ENCODE measurements at regions not wholly inside any gene's neighbourhood (a gene's known extent, or its start where the extent isn't known, plus 50 kb on each side); places are given as distances from the start of the nearest gene placed in this dataset.

DNA sequence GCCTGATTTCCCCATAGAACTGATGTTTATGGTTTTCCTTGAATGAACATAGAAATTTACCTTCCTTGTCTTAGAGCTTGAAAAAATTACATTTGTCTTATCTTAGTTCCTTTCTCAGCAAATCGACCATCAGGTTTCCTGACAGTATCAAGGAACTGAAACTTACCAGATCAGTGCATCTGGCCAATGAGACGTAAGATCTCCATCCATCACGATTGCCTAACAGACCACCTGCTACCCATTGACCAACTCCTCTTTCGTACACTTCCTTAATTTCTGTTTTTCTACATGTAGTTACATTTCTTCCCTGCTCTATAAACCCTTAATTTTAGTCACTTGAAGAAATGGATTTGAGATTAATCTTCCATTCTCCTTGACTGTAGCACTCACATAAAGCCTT lies 57.4 kb upstream of the TMPRSS15 start:
- DNase-seq (ENCODE audit: low spot score): no peak
- in situ Hi-C loops (cut with HindIII; ENCODE audit: low sequenced_read_pairs): no loop called here

DNA sequence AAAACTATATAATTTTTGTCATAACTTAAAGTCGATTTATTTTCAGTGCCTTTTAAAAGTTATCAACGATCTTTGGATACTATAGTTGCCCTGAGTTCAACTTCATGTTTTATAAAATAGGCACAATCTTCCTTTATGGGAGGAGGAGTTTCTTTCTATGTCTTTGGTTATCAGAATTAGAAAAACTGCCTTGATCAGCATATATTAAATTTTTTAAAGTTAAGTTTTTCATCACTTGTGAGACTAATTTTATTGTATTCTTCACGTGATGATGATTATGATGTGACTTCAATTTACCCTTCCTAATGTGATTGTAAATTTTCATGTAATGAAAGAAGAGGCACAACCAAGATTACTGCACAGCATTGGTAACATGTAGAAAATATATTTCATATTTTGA lies 58.2 kb upstream of the TMPRSS15 start:
- no peak for DNase-seq (ENCODE audit: low spot score)
- in situ Hi-C loops (cut with HindIII; ENCODE audit: low sequenced_read_pairs): no loop called here

DNA sequence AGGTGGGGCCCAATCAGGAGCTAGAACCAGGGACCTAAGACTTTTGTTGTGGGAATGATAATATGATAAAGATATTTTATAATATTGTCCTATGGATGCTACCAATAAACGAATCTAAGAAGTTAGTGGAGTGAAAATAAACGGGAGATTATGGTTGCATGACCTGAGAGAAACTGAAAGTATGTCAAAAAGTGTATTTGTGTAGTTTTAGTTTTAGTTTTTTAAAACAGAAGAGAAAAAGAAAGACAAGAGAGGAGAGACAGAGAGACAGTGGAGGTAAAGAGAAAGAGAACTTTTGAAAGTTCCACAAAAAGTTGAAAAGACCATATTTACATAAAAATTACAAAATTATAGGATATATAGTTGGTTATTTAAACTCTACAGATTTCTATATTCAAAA lies 64.1 kb upstream of the TMPRSS15 start:
- in situ Hi-C loops (cut with HindIII; ENCODE audit: low sequenced_read_pairs): no loop called here
- DNase-seq (ENCODE audit: low spot score): no peak

DNA sequence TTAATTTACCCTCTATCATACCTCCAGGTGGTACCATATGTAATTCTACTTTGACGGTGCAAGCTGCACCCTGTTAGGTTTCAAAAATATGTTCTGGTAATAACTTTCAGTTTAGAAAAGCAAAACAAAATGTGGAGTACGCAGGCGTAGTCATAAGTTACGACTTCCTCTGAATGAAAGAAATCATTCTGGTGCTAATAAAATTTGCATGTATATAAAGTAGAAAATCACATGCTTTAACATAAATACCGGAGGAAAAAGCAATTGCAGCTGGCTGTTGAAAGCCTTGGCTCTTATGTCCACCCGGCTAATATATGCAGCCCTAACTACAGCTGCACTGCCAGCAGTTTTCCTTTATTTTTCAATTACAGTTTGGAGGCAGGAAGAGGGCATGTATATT lies 65.2 kb upstream of the TMPRSS15 start:
- in situ Hi-C loops (cut with HindIII; ENCODE audit: low sequenced_read_pairs): no loop called here
- no peak for DNase-seq (ENCODE audit: low spot score)

DNA sequence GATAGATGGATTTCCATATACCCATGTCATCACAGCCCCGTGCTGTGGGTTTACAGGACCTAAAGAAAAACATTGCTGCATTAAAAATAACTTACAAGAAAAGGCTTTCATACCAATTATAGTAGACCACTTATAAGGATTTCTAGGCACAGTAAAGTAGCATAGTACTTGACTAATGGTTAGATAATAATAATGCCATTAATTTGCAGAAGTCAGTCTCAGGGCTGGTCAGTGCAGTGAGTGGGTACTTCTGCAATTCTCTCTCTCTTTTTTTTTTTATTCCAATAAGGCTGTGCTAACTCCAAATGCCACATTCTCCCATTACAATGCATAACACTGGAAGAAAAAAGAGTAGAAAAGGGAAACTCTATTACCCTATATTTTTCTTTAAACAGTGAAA lies 73.1 kb upstream of the TMPRSS15 start:
- in situ Hi-C loops (cut with HindIII; ENCODE audit: low sequenced_read_pairs): no loop called here
- no peak for DNase-seq (ENCODE audit: low spot score)

DNA sequence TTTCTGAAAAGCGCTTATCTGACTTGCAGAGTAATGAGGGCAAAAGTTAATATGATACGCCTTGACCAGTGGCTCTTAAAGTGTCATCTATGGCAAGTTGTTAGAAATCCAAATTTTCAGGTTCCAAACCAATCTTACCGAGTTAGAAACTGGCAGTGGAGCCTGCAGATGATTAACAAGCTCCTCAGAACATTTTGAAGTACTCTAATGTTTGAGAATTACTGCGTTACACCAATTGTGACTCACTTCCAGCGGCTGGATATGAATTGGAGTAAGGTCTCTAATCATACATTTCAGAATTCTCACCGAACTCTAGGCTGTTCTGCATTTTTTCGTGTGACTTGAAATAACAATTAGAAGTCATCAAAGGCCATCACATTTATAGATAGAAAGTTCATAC lies 73.5 kb upstream of the TMPRSS15 start:
- in situ Hi-C loops (cut with HindIII; ENCODE audit: low sequenced_read_pairs): no loop called here
- no peak for DNase-seq (ENCODE audit: low spot score)

DNA sequence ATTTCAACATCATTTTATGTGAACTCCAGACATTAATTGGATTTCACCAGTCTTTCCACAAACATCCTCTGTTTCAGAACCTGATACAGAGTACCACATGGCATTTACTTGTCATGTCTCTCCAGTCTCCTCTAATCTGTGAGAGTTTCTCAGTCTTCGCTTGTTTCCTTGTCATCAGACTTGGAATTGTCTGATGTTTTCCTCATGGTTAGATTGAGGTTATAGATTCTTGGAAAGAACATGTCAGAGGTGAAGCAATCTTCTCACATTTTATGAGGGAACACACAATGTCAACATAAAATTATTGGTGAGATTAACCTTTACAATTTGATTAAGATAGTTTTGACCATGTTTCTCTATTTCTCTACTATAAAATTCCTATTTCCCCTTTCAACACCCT lies 74.9 kb upstream of the TMPRSS15 start:
- in situ Hi-C loops (cut with HindIII; ENCODE audit: low sequenced_read_pairs): no loop called here
- DNase-seq (ENCODE audit: low spot score): no peak

DNA sequence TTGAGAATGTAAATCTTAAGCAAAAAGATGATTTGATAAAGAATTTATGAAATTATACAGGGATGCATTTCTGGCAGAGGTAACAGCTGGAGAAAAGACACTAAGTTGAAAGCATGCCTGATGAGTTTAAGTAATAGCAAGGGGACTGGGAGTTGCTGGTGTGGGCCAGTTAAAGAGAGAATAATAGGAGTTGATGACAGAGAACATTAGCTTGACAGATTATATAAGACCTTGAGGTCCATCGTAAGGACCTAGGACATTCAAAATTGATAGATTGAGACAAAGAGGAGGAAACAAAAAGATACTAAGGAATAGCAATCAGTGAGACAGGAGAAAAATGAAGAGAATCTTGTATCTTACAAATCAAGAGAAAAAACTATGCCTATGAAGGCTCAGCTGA lies 84.7 kb upstream of the TMPRSS15 start:
- DNase-seq (ENCODE audit: low spot score): no peak
- in situ Hi-C loops (cut with HindIII; ENCODE audit: low sequenced_read_pairs): no loop called here

DNA sequence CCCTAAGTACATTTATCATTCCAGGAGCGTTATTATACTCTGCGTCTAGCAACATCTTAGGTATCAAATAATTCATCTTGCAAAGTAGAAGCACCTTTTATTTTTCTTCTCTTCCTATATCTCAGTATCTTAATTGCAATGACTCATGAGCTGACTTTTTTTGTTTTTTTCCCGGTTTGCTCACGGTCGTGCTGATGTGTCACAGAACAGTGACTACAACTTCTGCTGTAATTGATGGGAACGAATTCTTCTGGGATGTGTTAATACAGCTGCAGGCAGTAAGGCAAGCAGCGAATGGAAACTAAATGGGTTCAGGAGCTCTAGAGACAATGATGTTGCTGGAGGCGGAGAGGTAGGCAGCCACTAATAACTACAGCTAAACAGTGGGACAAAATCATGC lies 89.8 kb upstream of the TMPRSS15 start:
- in situ Hi-C loops (cut with HindIII; ENCODE audit: low sequenced_read_pairs): no loop called here
- no peak for DNase-seq (ENCODE audit: low spot score)

DNA sequence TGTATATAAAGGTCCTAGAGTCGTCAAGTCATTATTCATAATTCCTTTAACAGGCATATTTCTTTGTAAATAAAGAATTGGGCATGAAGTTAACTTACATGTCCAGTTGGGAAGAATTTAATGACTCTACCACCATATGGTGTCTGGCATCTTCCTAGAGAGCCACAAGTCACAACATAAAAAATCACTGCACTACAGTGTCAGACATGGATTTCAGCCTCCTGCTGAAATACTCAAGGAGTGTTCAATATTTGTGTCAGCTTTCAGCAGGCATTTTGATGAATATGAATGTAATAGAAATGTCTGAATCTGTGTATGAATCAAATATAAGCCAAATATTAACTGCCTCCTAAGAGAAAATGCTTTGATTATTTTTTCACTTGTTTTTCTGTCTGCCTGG lies 91.9 kb upstream of the TMPRSS15 start:
- in situ Hi-C loops (cut with HindIII; ENCODE audit: low sequenced_read_pairs): no loop called here
- DNase-seq (ENCODE audit: low spot score): no peak

DNA sequence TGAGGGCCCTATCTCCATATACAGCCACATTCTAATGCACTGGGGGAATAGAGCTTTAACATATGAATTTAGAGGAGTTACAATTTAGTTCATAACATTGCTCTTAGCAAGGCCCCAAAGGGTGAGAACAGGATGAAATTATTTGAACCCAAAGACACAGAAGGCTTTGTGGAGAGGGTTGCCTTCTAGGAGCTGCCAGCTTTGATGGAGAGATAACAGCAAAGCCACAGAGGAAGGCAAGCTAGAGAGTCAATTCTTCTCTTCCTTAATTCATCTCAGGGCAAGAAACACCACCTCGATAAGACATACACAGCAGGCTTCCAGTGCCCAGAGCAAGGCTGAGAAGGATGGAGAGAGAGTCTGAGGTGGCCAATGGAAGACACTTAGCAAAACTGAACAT lies 94.8 kb upstream of the TMPRSS15 start:
- in situ Hi-C loops (cut with HindIII; ENCODE audit: low sequenced_read_pairs): no loop called here
- DNase-seq (ENCODE audit: low spot score): no peak

DNA sequence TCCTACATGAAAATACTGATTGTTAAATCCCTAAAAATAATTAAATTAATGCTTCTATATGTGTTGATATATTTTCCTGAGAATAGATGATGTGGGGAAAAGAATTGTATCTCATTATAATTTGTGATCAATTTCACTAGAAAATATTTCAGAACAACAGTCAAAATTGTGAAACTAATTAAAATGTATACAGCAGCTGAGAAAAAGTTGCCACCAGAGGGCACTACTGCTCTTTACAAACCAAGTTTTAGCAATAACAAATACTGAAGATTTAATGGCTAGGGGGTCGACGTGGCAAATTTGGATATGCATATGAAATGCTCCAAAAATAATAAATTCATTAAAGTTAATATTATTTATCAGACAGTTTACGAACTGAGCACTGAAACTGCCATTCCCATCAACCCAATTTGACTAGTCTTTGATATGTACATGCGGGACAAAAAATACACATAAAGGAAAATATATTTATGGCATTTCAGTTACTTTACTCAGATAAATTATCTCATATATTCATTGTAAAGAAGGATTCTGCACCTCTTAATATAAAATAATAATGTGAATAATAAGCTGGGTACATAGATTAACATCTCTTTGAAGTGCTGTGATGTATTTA lies 96.3 kb upstream of the TMPRSS15 start:
- in situ Hi-C loops (cut with HindIII; ENCODE audit: low sequenced_read_pairs): no loop called here

DNA sequence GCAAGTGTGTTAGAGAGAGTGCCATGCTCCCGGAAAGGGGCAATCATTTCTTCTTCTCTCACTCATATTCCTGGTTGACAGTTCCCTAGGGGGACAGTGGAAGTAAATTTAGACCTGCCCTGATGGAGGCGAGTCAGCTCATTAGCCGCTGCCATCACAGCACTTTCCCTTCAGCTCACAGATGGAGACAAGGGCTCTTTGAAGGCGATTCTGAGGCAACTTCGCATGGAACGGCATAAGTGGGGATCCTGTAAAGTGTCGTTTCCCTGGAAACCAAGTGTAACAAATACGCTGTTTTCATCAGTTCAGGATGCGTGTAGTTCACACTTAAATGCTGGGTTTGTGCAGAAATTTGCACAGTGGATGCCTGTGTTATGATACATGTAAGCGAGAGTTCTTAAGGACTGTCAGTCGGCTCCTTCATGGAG lies 114.5 kb upstream of the TMPRSS15 start:
- in situ Hi-C loops (cut with HindIII; ENCODE audit: low sequenced_read_pairs): no loop called here
- no peak for DNase-seq (ENCODE audit: low spot score)

More for the DNA sequence above, 96.3 kb upstream of the TMPRSS15 start:
- DNase-seq (ENCODE audit: low spot score): peak; percentile 34

DNA sequence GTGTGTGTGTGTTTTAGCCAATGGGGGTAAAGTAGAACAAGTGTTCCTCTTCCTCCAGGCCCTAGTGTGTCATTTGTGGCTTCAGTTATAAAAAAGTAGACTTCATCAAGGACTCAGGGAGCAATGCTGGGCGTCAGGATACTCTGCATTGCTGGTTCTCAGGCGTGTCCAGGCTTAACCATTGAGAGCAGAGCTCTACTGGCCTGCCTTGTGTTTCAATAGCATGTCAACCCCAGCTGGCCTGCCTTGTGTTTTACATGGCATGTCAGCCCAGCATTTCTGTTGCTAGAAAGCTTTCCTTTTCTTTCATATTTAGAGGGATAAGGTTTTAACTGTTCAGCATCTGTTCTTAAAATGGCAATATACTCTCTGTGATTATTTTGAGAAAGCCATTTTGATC lies 117.6 kb upstream of the TMPRSS15 start:
- in situ Hi-C loops (cut with HindIII; ENCODE audit: low sequenced_read_pairs): no loop called here
- DNase-seq (ENCODE audit: low spot score): no peak

DNA sequence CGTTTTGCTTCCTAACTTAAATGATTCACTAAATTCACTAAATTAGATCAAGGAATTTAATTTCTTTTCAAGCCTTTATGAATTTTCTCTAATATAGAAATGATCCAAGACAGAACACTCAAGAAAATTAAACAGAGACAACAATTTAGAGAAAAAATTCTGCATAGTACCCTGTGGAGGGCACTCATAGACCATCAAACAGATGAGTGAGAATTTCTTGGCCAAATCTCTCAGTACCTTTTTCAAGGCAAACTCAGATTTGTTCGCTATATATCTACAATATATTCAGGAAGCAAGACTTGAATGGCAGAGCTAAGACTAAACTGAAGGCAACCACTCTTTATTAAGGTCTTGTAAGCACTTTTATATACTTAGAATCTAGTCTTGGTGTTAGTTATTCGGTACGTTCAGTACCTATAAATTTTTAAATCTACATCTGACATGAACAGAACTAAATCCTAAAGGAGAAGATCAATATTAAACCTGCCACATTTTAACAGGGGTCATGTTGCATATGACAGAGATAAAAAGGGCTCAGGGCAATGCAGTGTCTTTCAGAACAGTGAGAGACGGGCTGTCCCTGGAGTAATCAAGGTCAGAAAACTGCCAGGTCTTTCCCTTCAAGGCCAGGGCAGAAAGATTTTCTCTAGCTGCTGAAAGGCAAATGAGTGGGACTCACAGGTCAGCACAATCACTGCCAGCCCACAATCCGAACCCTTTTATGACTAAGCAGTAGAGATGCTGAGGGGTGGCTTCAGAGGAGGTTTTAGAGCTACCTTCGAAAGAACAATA lies 118.8 kb upstream of the TMPRSS15 start:
- in situ Hi-C loops (cut with HindIII; ENCODE audit: low sequenced_read_pairs): no loop called here
- DNase-seq (ENCODE audit: low spot score): peak; percentile 10

DNA sequence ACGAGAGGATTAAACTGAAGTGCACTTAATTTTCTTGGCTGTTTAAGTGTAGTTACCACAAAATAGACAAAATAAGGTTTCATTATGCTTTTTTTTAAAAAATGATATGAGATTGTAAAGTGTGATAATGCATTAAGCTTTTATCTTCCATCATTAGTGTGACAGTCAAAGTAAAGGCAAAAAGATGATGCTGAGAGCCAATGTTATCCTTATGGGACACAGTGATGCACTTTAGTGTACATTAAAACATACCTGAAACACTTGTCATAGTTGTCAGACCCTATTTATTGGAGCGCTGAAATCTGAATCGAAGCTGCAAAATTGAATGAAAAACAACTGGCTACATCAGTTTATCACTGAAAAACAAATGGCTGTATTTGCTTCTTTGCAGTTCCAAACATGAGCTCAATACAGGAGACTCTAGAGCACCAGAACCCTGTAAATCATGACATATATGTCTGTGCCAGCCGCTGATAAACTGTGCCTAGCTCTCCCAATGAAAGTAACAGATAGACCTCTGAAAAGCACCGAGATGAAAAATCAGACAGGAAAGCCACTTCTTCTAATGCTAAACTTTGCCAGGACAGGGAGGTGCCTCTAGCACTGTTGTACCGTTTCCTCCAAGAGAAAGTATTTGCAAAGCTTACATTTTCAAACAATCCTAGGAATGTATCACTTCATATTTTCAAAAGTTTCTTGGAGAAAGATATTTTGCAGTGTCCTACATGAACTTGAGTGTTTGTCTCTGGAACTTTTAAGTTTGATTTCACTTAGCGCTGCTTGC lies 120.7 kb upstream of the TMPRSS15 start:
- in situ Hi-C loops (cut with HindIII; ENCODE audit: low sequenced_read_pairs): no loop called here
- DNase-seq (ENCODE audit: low spot score): no peak

DNA sequence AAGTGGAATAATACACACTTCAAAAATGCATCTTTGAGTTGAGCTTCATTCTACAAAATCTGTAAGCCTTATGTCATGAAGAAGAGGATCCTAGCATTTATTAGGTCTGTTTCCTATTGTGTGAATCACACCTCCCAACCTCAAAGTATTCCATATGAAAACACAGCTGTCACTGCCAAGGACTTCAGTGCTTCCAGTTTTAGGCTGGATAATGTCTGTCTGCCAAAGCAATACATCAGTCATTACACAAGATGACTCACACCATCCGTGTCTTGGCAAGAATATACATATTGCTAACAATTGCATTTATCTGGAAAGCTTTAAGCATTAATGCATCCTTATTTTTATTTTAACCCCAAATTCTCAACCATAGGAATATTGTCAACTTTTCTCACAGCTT lies 125.7 kb upstream of the TMPRSS15 start:
- in situ Hi-C loops (cut with HindIII; ENCODE audit: low sequenced_read_pairs): no loop called here
- no peak for DNase-seq (ENCODE audit: low spot score)

DNA sequence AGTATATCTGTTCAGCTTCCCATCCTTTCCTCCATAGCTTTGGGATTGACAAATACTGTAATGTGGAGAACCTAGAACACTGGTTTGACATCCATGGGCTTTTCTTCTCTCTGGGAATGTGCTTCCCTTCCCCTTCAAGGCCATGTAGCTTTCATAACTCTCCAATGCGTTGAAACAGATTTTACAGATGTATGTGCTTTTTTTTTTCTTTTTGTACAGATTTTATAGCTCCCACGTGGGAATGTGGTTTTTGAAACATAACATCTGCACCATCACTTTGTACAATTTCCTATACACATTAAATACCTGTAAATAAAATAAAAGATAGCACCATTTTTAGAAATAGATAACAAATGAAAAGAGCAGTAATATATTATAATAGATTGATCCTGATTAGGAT lies 138.5 kb upstream of the TMPRSS15 start:
- no peak for DNase-seq (ENCODE audit: low spot score)
- in situ Hi-C loops (cut with HindIII; ENCODE audit: low sequenced_read_pairs): no loop called here

DNA sequence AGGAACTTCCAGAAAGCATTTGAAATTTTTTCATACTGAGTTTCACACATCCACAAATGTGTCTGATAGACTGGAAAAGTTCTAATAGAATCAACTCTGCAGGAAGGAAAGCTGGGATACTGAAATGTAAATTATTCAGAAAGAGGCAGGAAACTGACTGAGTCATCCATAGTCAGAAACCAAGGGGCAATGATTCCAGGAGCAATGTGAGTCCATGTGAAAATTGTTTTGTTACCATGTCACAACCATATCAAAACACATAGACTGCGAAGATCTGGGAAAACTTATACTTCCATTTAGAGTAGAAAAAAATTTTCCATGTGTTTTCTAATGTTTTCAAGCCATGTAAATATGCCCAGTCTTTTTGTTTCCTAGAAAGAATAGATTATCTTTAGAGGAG lies 142.3 kb upstream of the TMPRSS15 start:
- no peak for DNase-seq (ENCODE audit: low spot score)
- in situ Hi-C loops (cut with HindIII; ENCODE audit: low sequenced_read_pairs): no loop called here

DNA sequence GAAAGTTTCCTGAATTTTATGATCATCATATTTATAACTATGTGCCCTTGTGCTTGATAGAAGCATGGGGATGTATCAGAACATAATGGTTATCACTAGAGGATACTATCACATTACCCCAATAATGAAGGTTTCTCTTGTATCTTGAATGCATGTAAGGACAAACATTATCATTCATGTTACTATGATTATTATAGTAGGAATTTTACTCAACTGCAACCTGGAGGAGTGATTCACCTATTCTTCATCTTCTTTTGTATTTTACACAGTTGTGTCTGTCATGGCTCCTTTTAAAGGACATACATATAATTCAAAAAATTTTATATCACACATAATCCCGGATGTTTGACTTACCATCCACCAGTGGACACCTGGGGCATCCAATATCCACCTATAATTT lies 143.8 kb upstream of the TMPRSS15 start:
- DNase-seq (ENCODE audit: low spot score): no peak
- in situ Hi-C loops (cut with HindIII; ENCODE audit: low sequenced_read_pairs): no loop called here

Data from G401 (cell line).